Thyroid gland (tissue), 4 donors: ENCODE measurements at regions not wholly inside any gene's neighbourhood (a gene's known extent, or its start where the extent isn't known, plus 50 kb on each side); places are given as distances from the start of the nearest gene placed in this dataset.

Experiments
- CTCF ChIP-seq, 6 experiments: fragments of 200-600 bp in 3 of 6; fragments of 450-650 bp in 3 of 6; sonication (generic) in 3 of 6; IDR thresholded peaks; one replicate each; pipeline ENCODE4 v1.5.1; 2016 to 2019; ENCODE audit warnings: antibody characterized with exemption in 6 of 6, mild to moderate bottlenecking in 2 of 6, inconsistent platforms in 1 of 6, moderate library complexity in 1 of 6
- POLR2A ChIP-seq, 2 donors: fragments of 450-650 bp; IDR thresholded peaks; one replicate each; pipeline ENCODE4 v1.6.1; 2017; ENCODE audit warnings: antibody characterized with exemption in 2 of 2, mild to moderate bottlenecking in 2 of 2, moderate library complexity in 1 of 2

GRCh38 chr10:43710772-43711471 is 62.2 kb upstream of the ZNF32 start:
- TF ChIP-seq CTCF (IDR thresholded peaks at IDR 0.05) = no peak
- no peak for TF ChIP-seq POLR2A (IDR thresholded peaks at IDR 0.05)
